ENCODE measurements at regions not wholly inside any gene's neighbourhood (a gene's known extent, or its start where the extent isn't known, plus 50 kb on each side); places are given as distances from the start of the nearest gene placed in this dataset.

DNA sequence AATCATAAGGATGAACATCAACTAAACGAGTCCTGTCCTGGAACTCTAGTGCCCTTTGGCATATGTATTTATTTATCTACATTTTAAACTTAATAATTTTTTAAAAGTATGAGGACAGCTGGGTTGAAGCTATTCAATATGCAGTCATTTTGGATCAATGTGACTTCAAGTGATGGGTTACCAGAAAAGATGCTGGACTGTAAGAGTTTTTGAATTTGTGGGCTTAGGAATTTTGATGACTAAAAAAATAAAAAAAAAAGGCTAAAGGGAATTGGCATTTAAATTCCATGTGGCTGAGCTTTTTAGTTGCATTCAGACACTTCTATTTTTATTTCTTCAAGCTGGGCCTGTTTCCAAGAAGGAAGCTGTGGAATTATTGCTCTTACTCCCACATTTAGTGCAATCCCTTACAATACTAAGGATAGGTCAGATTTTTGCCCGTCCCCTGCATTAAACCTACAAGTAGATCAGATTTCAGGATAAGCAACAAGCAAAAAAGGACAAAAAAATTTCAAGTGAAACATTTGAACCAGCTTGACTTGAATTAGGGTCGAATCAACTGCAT is 704.2 kb upstream of the CITED2 start:
- Histone ChIP-seq H3K4me1 (ENCODE audit: control insufficient read depth, insufficient read depth, low read length) (no peaks in the 10 kb centered on the region), H3K36me3 (ENCODE audit: control insufficient read depth, insufficient read depth, low read length) (no peaks in the 10 kb centered on the region), H3K4me3 (ENCODE audit: low read depth, low read length) (no peak overlapping the region), H3K27me3 (ENCODE audit: control insufficient read depth, insufficient read depth, low read length) (no peaks in the 10 kb centered on the region), H3K9ac (ENCODE audit: low read depth, low read length) (no peak overlapping the region), H3K9me3 (ENCODE audit: control insufficient read depth, insufficient read depth, low read length) (no peaks in the 10 kb centered on the region)

DNA sequence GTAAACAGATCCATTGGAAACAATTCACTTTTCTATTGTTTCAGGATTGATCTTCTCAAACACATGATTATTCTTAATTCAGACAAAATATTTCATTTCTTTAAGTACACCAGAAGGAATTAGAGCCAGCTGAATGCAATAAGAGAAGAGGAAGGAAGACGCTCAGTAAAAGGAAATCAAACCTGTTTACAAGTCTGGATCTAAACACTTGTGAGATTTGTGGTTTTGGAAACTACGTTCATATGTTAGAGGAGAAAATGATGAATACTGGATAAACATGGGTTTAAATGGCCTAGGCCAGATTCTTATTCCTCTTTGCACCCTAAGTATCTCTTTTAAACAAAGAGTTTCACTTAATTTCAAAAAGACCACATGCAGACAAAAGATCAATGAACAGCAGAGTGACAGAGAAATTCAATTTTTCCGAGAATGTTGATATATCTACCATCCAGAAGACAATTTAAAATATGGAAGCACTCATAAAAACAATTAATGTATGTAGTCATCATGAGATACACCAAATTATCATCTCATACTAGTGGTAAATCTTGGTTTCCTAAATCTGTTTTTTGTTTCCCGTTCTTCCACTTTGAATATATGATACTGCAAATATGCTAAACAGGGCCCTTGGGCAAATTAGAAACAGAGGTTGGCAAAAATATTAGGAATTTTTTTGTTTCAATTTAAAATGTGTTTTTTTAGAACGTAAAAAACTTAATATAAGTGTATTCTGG is 703.5 kb upstream of the CITED2 start:
- Histone ChIP-seq H3K9me3 (ENCODE audit: control insufficient read depth, insufficient read depth, low read length) (no peaks in the 10 kb centered on the region), H3K4me3 (ENCODE audit: low read depth, low read length) (no peak overlapping the region), H3K9ac (ENCODE audit: low read depth, low read length) (no peak overlapping the region), H3K4me1 (ENCODE audit: control insufficient read depth, insufficient read depth, low read length) (no peaks in the 10 kb centered on the region), H3K27me3 (ENCODE audit: control insufficient read depth, insufficient read depth, low read length) (no peaks in the 10 kb centered on the region), H3K36me3 (ENCODE audit: control insufficient read depth, insufficient read depth, low read length) (no peaks in the 10 kb centered on the region)

DNA sequence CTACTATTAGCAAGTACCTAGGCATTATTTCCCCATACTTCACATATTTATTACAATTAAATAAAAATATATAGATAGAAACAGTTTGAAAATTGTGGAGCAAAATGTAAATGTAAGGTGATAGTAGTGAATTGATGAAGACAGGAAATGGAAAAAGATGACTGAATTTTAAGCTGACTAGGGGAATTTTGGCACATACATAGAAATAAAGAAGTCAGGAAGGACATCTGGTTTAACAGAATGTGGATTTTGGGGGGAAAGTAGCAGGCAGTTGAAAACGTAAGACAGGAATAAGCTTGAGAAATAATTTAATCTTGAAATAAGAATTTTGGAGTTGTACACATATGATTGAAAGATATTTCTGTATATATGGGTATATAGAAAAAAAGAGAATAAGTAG is 701.7 kb upstream of the CITED2 start:
- Histone ChIP-seq H3K27me3 (ENCODE audit: control insufficient read depth, insufficient read depth, low read length) (no peaks in the 10 kb centered on the region), H3K4me3 (ENCODE audit: low read depth, low read length) (no peak overlapping the region), H3K9me3 (ENCODE audit: control insufficient read depth, insufficient read depth, low read length) (no peaks in the 10 kb centered on the region), H3K4me1 (ENCODE audit: control insufficient read depth, insufficient read depth, low read length) (no peaks in the 10 kb centered on the region), H3K36me3 (ENCODE audit: control insufficient read depth, insufficient read depth, low read length) (no peaks in the 10 kb centered on the region), H3K9ac (ENCODE audit: low read depth, low read length) (no peak overlapping the region)

DNA sequence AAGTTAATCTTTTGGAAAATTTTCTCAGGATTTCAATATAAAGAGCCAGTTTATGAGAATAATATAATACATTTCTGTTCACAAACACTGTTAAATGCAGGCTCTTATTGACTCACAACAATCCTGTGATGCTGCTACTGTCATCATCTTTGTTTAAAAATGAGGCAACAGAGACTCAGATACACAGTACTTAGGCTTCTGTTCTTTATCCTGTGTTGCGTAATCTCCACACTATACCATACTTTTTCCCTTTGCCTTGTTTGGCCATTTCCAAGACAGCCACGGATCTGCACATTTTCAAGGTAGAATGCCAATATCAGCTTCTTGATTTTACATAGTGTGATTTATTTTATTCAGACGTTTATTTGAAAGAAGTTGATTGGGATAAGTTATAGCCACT is 699.0 kb upstream of the CITED2 start:
- H3K4me3 ChIP-seq (ENCODE audit: low read depth, low read length): no peak overlapping the region
- H3K9me3 ChIP-seq (ENCODE audit: control insufficient read depth, insufficient read depth, low read length): no peaks in the 10 kb centered on the region
- H3K27me3 ChIP-seq (ENCODE audit: control insufficient read depth, insufficient read depth, low read length): no peaks in the 10 kb centered on the region
- H3K9ac ChIP-seq (ENCODE audit: low read depth, low read length): no peak overlapping the region
- H3K4me1 ChIP-seq (ENCODE audit: control insufficient read depth, insufficient read depth, low read length): no peaks in the 10 kb centered on the region
- no peaks in the 10 kb centered on the region for H3K36me3 ChIP-seq (ENCODE audit: control insufficient read depth, insufficient read depth, low read length)

DNA sequence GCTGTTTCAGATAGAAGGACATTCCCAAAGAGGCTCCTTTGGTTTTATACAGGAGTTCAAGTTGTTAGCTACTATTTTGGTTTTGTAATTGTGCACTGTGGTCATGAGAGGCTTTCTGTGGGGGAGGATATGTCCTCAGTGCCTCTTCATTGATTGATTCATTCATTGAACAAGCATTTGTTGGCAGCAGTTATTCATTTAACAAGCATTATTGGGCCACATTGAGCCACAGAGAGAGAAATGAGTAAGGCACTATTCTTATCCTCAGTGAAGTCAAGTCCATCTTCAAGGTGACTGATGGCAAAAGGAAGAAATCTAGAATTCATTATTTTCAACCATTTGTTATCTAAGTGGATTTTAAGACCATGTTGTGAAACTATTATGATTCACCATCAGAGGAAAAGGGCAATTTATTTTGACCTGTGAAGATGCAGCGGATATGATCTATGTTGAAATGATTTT is 697.2 kb upstream of the CITED2 start:
- no peaks in the 10 kb centered on the region for H3K27me3 ChIP-seq (ENCODE audit: control insufficient read depth, insufficient read depth, low read length)
- no peak overlapping the region for H3K4me3 ChIP-seq (ENCODE audit: low read depth, low read length)
- no peaks in the 10 kb centered on the region for H3K4me1 ChIP-seq (ENCODE audit: control insufficient read depth, insufficient read depth, low read length)
- no peaks in the 10 kb centered on the region for H3K36me3 ChIP-seq (ENCODE audit: control insufficient read depth, insufficient read depth, low read length)
- no peaks in the 10 kb centered on the region for H3K9me3 ChIP-seq (ENCODE audit: control insufficient read depth, insufficient read depth, low read length)
- H3K9ac ChIP-seq (ENCODE audit: low read depth, low read length): no peak overlapping the region

DNA sequence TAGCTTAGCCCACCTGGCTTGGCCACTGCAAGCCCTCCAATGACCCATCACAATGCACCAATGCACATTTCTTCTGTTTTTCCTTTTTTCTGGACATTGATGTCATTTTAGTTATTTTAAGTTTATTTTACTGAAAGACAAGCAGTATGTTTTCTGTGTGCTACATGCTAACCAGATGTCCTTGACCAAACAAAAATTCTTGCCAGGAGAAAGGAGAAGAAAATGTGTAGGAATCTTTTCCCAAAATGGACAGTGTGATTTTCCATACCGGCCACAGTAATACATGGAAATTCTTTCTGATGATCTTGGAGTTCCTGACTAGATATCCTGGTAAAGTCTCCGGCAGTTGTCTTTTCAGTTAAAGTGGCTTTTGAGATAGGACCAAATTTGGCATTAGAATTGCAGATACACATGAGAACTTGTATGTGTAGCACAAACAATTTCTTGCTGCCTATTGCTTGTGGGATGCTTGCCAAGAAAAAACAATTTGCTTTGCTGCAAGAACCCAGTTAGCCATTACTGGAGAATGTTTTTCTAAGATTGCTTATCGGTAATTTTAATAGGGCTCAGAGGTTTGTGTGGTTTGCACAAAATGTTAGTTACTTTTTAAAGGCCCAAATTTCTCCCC is 696.5 kb upstream of the CITED2 start:
- H3K4me3 ChIP-seq (ENCODE audit: low read depth, low read length): no peak overlapping the region
- no peaks in the 10 kb centered on the region for H3K27me3 ChIP-seq (ENCODE audit: control insufficient read depth, insufficient read depth, low read length)
- H3K9me3 ChIP-seq (ENCODE audit: control insufficient read depth, insufficient read depth, low read length): no peaks in the 10 kb centered on the region
- no peaks in the 10 kb centered on the region for H3K4me1 ChIP-seq (ENCODE audit: control insufficient read depth, insufficient read depth, low read length)
- H3K9ac ChIP-seq (ENCODE audit: low read depth, low read length): no peak overlapping the region
- H3K36me3 ChIP-seq (ENCODE audit: control insufficient read depth, insufficient read depth, low read length): no peaks in the 10 kb centered on the region

DNA sequence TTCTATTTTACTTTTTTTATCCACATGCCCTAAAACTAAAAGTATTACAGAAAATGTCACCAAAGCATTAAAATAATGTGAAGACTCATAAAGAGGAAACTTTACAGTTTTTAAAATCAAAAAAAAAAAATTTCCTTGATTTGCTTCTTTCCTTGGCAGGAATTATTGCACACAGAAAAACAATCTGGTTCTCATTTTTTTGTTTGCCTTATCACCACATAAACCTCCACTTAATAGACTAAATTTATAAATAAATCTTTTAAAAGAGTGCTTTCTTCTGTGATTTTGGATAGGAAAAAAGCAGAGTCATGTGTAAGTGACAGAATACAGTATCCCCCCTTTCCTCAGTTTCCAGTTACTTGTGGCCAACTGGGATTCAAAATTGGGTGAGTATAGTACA is 695.1 kb upstream of the CITED2 start:
- Histone ChIP-seq H3K9me3 (ENCODE audit: control insufficient read depth, insufficient read depth, low read length) (no peaks in the 10 kb centered on the region), H3K4me1 (ENCODE audit: control insufficient read depth, insufficient read depth, low read length) (no peaks in the 10 kb centered on the region), H3K9ac (ENCODE audit: low read depth, low read length) (no peak overlapping the region), H3K36me3 (ENCODE audit: control insufficient read depth, insufficient read depth, low read length) (no peaks in the 10 kb centered on the region), H3K4me3 (ENCODE audit: low read depth, low read length) (no peak overlapping the region), H3K27me3 (ENCODE audit: control insufficient read depth, insufficient read depth, low read length) (no peaks in the 10 kb centered on the region)

DNA sequence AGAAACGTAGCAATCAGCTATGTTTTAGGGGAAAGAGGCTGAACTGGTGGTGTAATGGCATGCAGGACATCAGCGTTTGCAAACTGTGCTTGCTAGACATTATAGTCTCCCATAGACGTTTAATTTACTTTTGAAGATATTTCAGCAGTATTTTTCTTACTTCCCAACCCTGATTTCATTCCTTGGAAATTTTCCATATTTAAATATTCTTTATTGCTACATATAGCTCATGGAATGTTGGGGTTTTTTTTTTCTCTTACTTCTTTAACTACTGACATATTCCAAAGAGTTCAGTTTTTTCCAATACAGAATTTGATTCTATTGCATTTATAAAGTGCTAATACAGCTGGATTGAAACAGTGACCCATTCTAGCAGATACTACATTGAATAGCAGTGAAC is 694.4 kb upstream of the CITED2 start:
- H3K4me1 ChIP-seq (ENCODE audit: control insufficient read depth, insufficient read depth, low read length): no peaks in the 10 kb centered on the region
- no peaks in the 10 kb centered on the region for H3K9me3 ChIP-seq (ENCODE audit: control insufficient read depth, insufficient read depth, low read length)
- H3K4me3 ChIP-seq (ENCODE audit: low read depth, low read length): no peak overlapping the region
- no peak overlapping the region for H3K9ac ChIP-seq (ENCODE audit: low read depth, low read length)
- no peaks in the 10 kb centered on the region for H3K36me3 ChIP-seq (ENCODE audit: control insufficient read depth, insufficient read depth, low read length)
- no peaks in the 10 kb centered on the region for H3K27me3 ChIP-seq (ENCODE audit: control insufficient read depth, insufficient read depth, low read length)

DNA sequence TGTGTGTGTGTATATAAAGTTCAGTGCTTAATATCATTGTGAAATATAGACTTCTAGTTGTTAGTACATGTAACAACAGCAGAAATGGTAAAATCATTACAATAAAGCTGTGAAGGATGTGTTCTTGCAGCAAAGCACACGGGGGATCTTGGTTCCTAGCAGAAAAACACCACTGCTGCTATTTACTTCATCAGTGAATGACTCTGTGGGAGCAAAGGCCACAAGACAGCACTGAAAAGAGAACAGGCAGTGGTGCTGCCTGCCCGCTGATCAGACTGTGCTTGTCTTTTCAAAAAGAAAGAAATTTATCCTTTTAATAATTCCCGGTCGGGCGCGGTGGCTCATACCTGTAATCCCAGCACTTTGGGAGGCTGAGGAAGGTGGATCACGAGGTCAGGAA is 689.9 kb upstream of the CITED2 start:
- Histone ChIP-seq H3K27me3 (ENCODE audit: control insufficient read depth, insufficient read depth, low read length) (no peaks in the 10 kb centered on the region), H3K4me3 (ENCODE audit: low read depth, low read length) (no peak overlapping the region), H3K9ac (ENCODE audit: low read depth, low read length) (no peak overlapping the region), H3K4me1 (ENCODE audit: control insufficient read depth, insufficient read depth, low read length) (no peaks in the 10 kb centered on the region), H3K9me3 (ENCODE audit: control insufficient read depth, insufficient read depth, low read length) (no peaks in the 10 kb centered on the region), H3K36me3 (ENCODE audit: control insufficient read depth, insufficient read depth, low read length) (no peaks in the 10 kb centered on the region)

DNA sequence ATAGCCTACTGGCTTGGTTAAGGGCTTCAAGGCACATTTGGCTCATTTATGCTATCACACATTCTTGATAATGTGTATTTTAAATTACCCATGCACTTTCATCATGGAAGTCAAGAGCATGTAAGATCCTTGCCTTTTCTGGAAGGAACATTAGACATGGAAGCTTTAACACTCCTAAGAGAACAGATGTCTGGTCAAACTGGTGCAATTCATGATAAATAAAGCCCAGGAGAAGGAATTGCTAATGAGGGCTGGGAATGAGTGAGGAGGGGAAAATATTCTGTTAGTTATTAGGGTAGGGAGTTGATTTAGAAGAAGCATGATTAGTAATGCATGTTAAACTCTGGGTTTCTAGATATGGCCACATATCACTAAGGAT is 688.6 kb upstream of the CITED2 start:
- no peaks in the 10 kb centered on the region for H3K4me1 ChIP-seq (ENCODE audit: control insufficient read depth, insufficient read depth, low read length)

DNA sequence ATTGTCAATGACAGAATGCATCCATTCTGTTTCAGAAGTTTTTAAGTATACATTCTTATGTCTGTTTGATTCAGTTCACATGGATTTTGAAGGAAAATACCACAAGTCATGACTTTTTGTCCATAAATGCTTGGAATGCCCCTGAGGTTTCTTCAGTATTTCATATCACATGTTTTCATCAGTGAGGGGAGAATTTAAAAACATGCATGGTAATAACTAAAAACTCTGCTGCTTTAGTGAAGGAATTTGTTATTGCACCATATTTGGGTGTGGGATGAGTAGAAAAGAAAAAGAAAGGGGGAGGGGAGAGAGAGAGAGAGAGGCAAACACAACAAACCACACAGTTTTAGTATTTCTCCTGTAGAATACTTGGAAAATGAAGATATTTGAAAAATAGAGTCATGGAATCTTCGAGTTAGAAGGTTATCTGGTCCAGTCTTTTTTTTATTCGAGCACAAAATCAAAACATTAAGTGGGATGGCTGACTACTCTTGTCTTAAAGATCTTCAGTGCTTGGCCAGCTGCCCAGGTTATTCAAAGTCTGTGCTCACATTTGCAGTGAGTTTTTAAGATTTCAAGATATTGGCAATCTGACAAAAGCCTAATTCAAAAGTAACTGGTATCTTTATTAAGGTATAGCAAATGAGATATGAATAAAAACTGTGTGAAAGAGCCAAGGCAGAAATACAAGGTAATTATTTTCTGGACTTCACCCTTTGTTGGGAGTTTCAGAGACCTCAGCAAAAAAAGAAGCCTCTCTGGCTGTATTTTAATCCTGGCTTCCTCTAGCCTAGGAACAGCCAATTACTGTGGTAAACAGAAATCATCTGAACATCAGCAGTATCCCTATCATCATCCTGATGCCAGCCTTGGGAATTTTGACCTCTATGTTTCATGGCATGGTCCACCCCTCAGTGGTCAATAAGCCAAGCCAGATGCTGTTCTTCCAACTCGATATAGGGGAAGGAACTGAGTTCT is 687.9 kb upstream of the CITED2 start:
- Histone ChIP-seq H3K9me3 (ENCODE audit: control insufficient read depth, insufficient read depth, low read length) (no peaks in the 10 kb centered on the region), H3K36me3 (ENCODE audit: control insufficient read depth, insufficient read depth, low read length) (no peaks in the 10 kb centered on the region), H3K27me3 (ENCODE audit: control insufficient read depth, insufficient read depth, low read length) (no peaks in the 10 kb centered on the region), H3K4me1 (ENCODE audit: control insufficient read depth, insufficient read depth, low read length) (no peaks in the 10 kb centered on the region), H3K4me3 (ENCODE audit: low read depth, low read length) (no peak overlapping the region), H3K9ac (ENCODE audit: low read depth, low read length) (no peak overlapping the region)

More for the DNA sequence above, 688.6 kb upstream of the CITED2 start:
- Histone ChIP-seq H3K9ac (ENCODE audit: low read depth, low read length) (no peak overlapping the region), H3K36me3 (ENCODE audit: control insufficient read depth, insufficient read depth, low read length) (no peaks in the 10 kb centered on the region), H3K4me3 (ENCODE audit: low read depth, low read length) (no peak overlapping the region), H3K27me3 (ENCODE audit: control insufficient read depth, insufficient read depth, low read length) (no peaks in the 10 kb centered on the region), H3K9me3 (ENCODE audit: control insufficient read depth, insufficient read depth, low read length) (no peaks in the 10 kb centered on the region)
